Fibroblast of lung (primary cell): ENCODE measurements at regions not wholly inside any gene's neighbourhood (a gene's known extent, or its start where the extent isn't known, plus 50 kb on each side); places are given as distances from the start of the nearest gene placed in this dataset.

Experiments
- DNase-seq, 2 donors: peaks; one replicate each; pipeline versions ENCODE4 v3.0.0 to v3.0.0-alpha.2; 2010; ENCODE audit warnings: low read depth in 2 of 2
- H2AFZ ChIP-seq: 2 replicates; pipeline ENCODE4 v1.5.1; 2012; ENCODE audit warnings: low read length, control low read depth, inconsistent platforms
- H3K27ac ChIP-seq: 2 replicates; pipeline ENCODE4 v1.5.1; 2011; ENCODE audit warnings: low read length, control low read depth; ENCODE audit not compliant: insufficient read depth
- H3K27me3 ChIP-seq: 2 replicates; pipeline ENCODE4 v1.5.1; 2011; ENCODE audit warnings: mild to moderate bottlenecking, low read length; ENCODE audit not compliant: control insufficient read depth, insufficient read depth
- H3K36me3 ChIP-seq: 2 replicates; pipeline ENCODE4 v1.5.1; 2011; ENCODE audit warnings: low read length; ENCODE audit not compliant: control insufficient read depth, insufficient read depth
- H3K4me1 ChIP-seq: 2 replicates; pipeline ENCODE4 v1.5.1; 2011; ENCODE audit warnings: low read length; ENCODE audit not compliant: control insufficient read depth, insufficient read depth; ENCODE audit errors: extremely low read depth
- H3K4me2 ChIP-seq: 2 replicates; pipeline ENCODE4 v1.5.1; 2011; ENCODE audit warnings: low read length, control low read depth; ENCODE audit not compliant: insufficient read depth; ENCODE audit errors: extremely low read depth
- H3K4me3 ChIP-seq, 4 experiments: fragments of 200-600 bp in 1 of 4; sonication (generic) in 1 of 4; replicated peaks in 1 of 4; 2 replicates each; pipeline ENCODE4 v1.5.1; 2011 to 2016; ENCODE audit warnings: low read length in 4 of 4, low read depth in 3 of 4, mild to moderate bottlenecking in 3 of 4, control low read depth in 2 of 4, inconsistent platforms in 1 of 4, mixed read lengths in 1 of 4; ENCODE audit not compliant: insufficient read depth in 1 of 4; ENCODE audit errors: control extremely low read depth in 1 of 4
- H3K79me2 ChIP-seq: 2 replicates; pipeline ENCODE4 v1.5.1; 2012; ENCODE audit warnings: mild to moderate bottlenecking, low read length, inconsistent platforms; ENCODE audit not compliant: control insufficient read depth, insufficient read depth
- H3K9ac ChIP-seq: 2 replicates; pipeline ENCODE4 v1.5.1; 2011; ENCODE audit warnings: mild to moderate bottlenecking, low read length, control low read depth; ENCODE audit not compliant: insufficient read depth
- H3K9me3 ChIP-seq: 2 replicates; pipeline ENCODE4 v1.5.1; 2012; ENCODE audit warnings: low read depth, low read length; ENCODE audit not compliant: control insufficient read depth, insufficient read depth
- H4K20me1 ChIP-seq: 2 replicates; pipeline ENCODE4 v1.5.1; 2011; ENCODE audit warnings: low read length; ENCODE audit not compliant: control insufficient read depth, insufficient read depth; ENCODE audit errors: extremely low read depth
- CTCF ChIP-seq, 2 donors: IDR thresholded peaks in 1 of 2; conservative IDR thresholded peaks in 1 of 2; 1 replicate in 1 of 2; 2 replicates in 1 of 2; pipeline ENCODE4 v1.5.1; 2011 to 2012; ENCODE audit warnings: low read length in 2 of 2, control low read depth in 1 of 2, inconsistent platforms in 1 of 2, low read depth in 1 of 2, mild to moderate bottlenecking in 1 of 2
- EZH2 ChIP-seq: IDR thresholded peaks from 2 replicates; pipeline ENCODE4 v1.5.1; 2012; ENCODE audit warnings: low read length, control low read depth, mild to moderate bottlenecking; ENCODE audit errors: missing control alignments

- H3K27me3 ChIP-seq, result no peaks in the 10 kb centered on the region
- no peaks in the 10 kb centered on the region for H3K9me3 ChIP-seq
- H3K4me1 ChIP-seq, result no peaks in the 10 kb centered on the region
- H3K9ac ChIP-seq, result no peak overlapping the region
- DNase-seq, result peak in 1 of 2 donors; percentile 15
- H3K4me3 ChIP-seq, result no peak overlapping the region
- no peaks in the 10 kb centered on the region for H3K36me3 ChIP-seq
- no peaks in the 10 kb centered on the region for H4K20me1 ChIP-seq
- H3K4me2 ChIP-seq, result no peak overlapping the region
- no peak overlapping the region for H2AFZ ChIP-seq
- H3K27ac ChIP-seq, result no peak overlapping the region
- no peak for TF ChIP-seq CTCF (conservative IDR thresholded peaks at IDR 0.05 in 1 of 2, IDR thresholded peaks at IDR 0.05 in 1 of 2; ENCODE audit: low read depth in 1 of 2, low read length in 2 of 2)
- no peak for TF ChIP-seq EZH2
- no peaks in the 10 kb centered on the region for H3K79me2 ChIP-seq
Measured at GRCh38 chr7:113268757-113269156, 150.4 kb upstream of the SMIM30 start.

- no peaks in the 10 kb centered on the region for H3K36me3 ChIP-seq
- H2AFZ ChIP-seq, result no peak overlapping the region
- no peaks in the 10 kb centered on the region for H4K20me1 ChIP-seq
- TF ChIP-seq EZH2, result no peak
- no peak for TF ChIP-seq CTCF (conservative IDR thresholded peaks at IDR 0.05 in 1 of 2, IDR thresholded peaks at IDR 0.05 in 1 of 2; ENCODE audit: low read depth in 1 of 2, low read length in 2 of 2)
- H3K9ac ChIP-seq, result no peak overlapping the region
- no peak overlapping the region for H3K4me3 ChIP-seq
- peak; percentile 44 to 63 for DNase-seq
- no peaks in the 10 kb centered on the region for H3K4me1 ChIP-seq
- no peaks in the 10 kb centered on the region for H3K27me3 ChIP-seq
- H3K9me3 ChIP-seq, result no peaks in the 10 kb centered on the region
- no peaks in the 10 kb centered on the region for H3K79me2 ChIP-seq
- H3K27ac ChIP-seq, result no peak overlapping the region
- H3K4me2 ChIP-seq, result no peak overlapping the region
Measured at GRCh38 chr7:113267885-113268284, 149.5 kb upstream of the SMIM30 start.

GRCh38 chr7:113267271-113267670, 148.9 kb upstream of the SMIM30 start:
- Histone ChIP-seq H3K9ac (no peak overlapping the region), H3K27ac (no peak overlapping the region), H3K36me3 (no peaks in the 10 kb centered on the region), H3K9me3 (no peaks in the 10 kb centered on the region), H3K4me1 (no peaks in the 10 kb centered on the region), H3K79me2 (no peaks in the 10 kb centered on the region), H2AFZ (no peak overlapping the region), H3K4me3 (no peak overlapping the region), H4K20me1 (no peaks in the 10 kb centered on the region), H3K27me3 (no peaks in the 10 kb centered on the region), H3K4me2 (no peak overlapping the region)
- peak in 1 of 2 donors; percentile 12 for DNase-seq
- TF ChIP-seq EZH2, result no peak
- TF ChIP-seq CTCF (conservative IDR thresholded peaks at IDR 0.05 in 1 of 2, IDR thresholded peaks at IDR 0.05 in 1 of 2; ENCODE audit: low read depth in 1 of 2, low read length in 2 of 2), result no peak
